HG02623 (cell line): ENCODE measurements at regions not wholly inside any gene's neighbourhood (a gene's known extent, or its start where the extent isn't known, plus 50 kb on each side); places are given as distances from the start of the nearest gene placed in this dataset.
A peak's percentile ranks its signal among the peaks of the same experiment; 100 is the strongest.

Experiments used
- ATAC-seq: cut with Tn5 transposase; IDR thresholded peaks from one replicate; pipeline ENCODE4 v1.9.1; 2021; ENCODE audit warnings: moderate library complexity; ENCODE audit not compliant: unreplicated experiment

DNA sequence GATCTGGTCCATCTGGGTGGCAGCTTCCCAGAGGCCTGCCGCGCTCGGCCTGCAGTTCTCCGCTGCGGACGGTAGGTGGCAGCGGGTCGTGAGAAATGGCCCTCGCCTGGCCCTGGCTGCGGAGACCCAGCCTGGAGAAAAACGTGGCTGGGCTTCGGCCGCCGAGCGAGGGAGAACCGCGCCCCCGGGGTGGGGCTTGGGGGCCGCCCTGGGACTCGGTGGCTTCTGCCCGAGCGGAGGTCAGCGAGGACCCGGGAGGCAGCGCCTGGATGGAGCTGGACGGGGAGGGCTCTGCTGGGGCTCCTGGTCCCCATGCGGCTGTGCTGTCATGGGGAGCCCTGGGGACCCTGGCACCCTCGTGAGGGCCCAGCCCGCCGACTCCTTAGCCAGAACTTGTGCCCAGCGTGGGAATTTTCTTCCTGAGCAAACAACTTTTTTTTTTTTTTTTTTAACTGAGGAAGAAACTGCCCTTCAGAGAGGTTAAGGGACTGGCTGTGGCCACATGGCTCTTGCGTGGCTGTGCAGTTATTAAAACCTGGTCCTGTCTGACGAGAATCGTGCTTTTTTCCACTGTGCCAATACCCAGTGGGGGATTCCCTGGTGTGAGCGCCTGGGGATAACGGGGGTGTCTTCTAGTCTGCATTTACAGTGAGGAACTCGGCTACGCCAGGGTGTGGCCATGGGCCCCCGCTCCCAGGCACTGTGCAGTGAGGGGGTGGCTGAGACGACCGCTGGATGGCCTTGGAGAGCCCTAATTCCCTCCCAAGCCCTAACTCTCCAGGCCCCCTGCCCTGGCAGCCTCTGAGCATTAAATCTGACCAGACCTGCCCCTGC, 535.6 kb downstream of the INSC start:
- peak; percentile 98 for ATAC-seq

DNA sequence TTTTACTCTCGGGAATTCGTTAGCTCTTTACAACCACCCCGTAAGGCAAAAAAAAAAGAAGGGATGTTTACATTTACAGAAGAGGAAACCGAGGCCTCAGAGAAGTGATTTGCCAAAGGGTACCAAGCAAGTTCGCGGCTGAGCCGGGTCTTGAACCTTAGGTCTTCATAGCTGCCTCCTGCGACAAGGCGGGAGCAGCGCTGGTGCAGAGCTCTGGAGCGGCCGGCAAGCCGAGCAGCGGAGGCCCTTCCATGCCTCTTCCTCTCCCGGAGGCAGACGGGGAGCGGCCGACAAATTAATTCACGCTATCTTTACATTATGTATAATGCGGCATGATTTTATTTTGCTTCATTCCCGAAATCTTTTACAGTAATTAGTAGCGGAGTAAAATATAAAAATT, 536.3 kb downstream of the INSC start:
- no peak for ATAC-seq

DNA sequence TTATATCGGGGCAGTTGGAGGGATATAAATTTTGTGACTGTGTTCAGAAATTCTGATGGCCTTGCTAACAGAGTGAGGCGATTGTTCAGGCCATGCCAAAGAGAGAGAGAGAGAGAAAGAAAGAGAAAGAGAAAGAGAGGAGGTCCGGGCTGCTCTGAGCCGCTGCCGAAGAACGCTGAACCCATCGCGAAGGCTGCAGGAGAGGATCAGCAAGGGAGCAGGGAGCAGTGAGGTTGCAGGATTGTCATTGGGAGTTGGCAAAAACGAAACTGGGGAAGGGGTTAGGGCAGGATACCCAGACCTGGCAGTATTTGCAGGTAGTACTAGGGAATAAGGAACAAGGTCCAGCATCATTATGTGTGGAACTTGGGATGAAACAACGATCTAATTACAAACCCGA, 537.1 kb downstream of the INSC start:
- no peak for ATAC-seq

DNA sequence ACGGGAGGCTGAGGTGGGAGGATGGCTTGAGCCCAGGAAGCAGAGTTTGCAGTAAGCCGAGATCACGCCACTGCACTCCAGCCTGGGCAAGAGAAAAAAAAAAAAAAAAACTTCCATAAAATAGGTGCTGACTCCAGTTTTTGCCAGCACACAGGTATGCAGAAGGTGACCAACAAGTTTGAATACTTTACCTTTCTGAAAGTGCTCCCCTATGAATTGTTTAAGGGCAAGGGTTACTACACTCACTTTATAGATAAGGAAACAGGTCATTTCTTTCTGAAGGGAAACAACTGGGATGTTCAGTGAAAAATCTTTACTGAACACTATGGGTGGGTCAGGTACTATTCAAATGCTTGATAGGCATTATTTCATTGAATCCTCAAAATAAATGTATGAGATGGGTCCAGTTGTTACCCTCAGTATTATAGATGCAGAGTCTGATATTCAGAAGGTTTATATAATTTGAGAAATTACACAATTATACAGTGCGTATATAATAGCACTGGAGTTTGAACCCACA, 538.5 kb downstream of the INSC start:
- ATAC-seq = no peak

DNA sequence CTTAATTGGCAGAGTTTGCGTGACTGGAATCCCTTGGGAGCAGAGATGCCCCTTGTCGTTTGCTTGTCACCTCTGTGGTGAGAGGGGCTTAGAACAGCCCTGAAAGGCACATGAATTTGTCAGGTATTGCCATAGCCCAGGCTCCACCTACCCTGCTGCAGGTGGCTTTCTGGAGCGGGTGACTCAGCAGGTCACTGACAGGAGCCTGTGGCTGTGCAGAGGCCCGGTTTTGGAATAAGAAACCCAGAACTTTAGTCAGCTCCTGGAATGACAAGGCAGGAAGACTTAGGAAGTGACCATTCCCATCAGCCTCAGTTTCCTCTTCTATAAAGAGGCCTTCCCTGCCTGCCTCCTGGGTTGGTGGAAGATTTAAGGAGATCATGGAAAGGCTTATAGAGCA, 539.7 kb downstream of the INSC start:
- ATAC-seq = no peak

DNA sequence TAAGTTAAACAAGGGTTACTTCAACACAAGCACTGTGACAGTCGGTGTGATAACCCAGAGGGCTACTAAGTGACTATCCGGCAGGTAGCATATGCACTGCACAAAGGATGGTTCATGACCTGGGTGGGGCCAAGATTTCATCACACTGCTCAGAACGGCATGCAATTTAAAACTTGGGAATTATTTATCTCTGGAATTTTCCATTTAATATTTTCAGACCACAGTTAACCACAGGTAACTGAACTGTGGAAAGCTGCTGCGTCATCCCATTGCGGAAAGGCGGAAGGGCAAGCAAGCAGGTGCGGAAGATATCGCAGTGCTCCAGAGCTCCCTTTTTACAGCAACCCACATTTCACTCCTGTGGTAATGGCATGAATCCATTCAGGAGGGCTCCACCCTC, 540.8 kb downstream of the INSC start:
- no peak for ATAC-seq

DNA sequence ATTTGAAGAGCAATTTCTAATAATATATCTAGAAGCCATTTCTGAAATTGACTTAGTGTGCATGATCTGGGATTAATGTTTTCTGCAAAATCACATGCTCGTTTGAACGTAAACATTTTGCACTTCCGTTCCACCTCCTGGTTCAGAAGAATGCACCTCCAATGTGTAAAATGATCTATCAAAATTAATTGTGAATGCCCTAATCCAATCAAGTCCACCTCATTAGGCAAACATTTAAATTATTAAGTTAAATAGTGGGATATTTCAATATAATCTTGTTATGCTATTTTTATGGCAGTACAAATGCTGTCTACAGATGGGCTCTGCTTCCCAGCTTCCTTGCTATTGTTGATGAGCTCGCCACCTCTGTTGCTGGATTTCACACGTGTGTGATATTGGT, 542.5 kb downstream of the INSC start:
- ATAC-seq = no peak

DNA sequence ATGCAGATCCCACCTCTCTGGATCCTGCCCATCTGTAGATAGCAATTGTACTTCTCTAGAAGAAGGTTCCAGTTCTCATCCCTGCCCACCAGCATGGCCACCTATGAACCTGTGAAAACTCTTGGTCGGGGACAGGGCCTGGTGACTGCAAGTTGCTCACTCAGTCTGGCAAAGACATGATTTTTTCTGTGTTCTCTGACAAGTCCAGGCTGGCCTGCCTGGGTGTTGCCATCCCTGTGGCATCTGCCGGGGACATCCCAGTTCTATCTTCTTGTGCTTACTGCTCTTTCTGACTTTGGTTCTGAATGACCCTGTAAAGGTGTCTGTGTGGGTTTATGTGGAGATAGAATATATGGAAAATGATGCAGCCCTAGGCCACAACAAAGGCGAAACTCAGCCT, 545.8 kb downstream of the INSC start:
- no peak for ATAC-seq

DNA sequence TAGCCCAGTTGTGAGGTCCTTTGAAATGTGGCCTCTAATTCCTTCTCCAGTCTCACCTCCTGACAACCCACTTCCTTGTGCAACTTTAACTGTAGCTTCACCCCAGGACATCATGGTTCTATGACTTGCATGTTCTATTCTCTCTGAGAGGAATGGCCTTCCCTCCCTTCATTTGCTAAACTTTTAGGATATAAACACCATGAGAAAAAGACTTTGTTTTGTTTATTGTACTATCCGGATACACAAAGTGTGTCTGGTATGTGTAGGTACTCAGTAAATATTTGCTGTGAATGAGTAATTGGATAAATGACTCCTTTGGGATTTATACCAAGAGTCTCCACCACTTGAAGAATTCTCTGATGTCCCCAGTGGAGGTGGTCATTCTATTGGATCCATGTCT, 547.6 kb downstream of the INSC start:
- ATAC-seq = no peak

DNA sequence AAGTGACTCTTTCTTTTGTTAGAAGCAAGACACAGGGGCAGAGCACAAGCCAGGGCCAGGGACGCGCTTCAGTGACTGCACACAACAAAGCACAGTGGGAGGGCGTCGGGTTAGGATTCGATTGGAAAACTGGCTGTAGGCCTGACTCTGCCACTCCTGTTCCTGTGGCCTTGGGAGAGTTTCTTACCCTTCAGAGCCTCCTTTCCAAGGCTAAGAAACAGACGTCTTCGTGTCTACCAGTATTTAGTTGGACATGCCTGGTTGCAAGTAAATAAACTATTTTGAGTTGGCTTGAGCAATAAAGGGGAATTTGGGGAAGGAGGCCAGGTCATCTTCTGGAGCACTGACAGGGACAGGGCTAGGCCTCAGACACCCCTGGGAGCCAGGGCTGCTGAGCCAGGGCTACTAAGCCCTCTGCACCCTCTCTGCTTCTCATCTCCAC, 549.1 kb downstream of the INSC start:
- ATAC-seq = no peak

DNA sequence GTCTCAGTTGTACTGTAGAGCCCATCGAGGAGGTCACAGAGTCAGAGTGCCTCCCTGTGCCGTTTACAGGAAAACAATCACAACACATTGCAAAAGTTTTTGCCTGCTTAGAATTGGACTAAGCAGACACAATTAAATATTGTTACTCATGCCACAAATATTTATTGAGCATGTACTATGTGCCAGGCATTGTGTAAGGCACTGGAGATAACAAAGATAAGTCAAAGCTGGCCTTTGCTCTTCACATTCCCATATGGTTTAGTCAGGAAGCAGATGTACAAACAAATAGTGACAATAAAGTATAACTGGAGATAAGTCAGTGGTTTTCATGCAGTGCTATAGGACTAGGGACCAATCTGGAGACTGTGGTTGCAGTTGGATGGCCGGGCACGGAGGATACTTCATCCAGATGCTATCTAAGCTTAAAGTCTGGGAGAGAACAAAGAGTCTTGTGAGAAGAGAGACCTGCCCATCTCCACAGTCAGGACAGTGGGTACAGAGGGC, 550.7 kb downstream of the INSC start:
- no peak for ATAC-seq

DNA sequence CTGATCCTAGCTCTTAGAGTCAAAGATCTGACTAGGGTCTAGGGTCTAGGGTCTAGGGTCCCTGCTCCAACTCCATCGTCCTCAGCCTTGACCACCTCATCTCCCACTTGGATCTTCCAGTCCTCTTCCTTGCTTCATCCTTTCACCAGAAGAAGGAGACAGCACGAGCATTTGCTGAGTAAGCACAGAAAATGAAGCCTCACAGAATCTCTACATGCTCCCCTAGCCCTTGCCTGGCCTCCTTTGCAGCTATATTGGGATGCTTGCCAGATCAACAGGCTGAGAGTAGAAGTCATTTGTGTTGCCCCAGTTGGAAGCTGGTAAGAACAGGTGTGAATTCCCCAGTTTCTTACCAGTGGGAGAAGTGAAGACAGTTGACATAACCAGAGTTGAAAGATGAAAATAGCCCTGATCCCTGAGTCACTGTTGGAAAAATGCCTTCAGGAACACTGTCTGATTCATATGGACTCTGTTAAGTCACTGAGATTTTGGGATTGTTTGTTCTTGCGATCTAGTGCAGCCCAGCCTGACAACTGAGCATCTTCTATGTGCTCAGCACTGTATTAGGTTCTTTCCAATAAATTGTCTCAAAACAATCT, 552.5 kb downstream of the INSC start:
- ATAC-seq = no peak

DNA sequence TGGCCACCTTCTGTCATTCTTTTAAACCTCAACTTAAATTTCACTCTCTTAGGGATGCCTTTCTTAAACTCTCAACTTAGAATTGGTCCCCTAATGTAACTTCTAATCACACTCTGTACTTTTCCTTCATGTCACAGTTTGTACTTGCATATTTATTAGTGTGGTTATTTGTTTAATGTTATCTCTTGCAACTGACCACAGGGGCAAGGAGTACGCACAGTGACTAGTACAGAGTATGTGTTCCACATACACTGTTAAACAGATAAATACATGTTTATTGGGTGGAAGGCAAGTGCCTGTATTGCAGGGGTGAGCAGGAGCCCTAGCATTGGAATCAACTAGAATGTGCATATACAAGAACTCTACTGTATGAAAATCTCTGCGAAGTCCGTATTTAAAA, 554.0 kb downstream of the INSC start:
- no peak for ATAC-seq

DNA sequence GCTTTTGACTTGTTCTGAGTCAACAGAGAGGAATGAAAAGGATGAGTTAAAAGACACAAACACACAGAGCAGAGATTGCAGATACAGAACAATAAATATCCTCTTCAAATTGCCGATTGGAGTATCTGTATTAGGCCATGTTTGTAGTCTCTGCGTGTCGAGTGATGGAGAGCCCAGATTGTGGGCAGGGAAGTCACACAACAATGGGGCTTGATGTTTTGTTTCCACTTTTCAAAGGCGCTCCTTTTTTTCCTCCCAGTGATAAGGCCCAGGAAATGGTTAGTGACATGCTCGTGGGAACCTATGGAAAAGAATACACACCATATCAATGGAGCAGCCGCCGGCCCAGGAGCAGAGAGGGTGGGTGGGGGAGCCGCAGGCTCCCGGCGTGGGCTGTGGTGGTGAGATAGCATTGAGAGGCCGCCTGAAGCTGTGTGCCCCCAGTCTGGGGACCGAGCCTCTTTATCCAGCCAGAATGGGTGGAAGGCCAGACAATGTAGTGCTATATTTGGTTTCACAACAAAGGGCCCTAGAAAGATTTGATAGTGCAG, 555.9 kb downstream of the INSC start:
- no peak for ATAC-seq

DNA sequence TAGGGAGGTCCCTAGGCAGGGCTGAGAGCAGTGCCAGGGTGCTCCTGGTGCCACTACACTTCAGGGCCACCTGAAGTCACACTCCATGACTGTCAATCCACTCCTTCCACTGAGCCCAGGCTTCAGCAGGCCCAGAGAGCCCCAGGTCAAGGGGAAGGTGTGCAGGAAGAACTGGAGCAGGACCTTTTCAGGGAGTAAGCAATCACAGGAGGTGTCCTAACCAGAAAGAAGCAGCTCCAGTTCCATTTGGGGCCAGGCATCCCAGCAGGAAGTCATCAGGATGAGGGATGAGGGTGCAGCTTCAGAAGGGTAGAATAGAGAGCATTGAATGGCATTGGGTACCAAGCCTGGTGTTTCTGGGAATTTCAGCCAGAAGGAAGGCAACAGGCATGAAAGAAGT, 556.5 kb downstream of the INSC start:
- ATAC-seq = no peak

DNA sequence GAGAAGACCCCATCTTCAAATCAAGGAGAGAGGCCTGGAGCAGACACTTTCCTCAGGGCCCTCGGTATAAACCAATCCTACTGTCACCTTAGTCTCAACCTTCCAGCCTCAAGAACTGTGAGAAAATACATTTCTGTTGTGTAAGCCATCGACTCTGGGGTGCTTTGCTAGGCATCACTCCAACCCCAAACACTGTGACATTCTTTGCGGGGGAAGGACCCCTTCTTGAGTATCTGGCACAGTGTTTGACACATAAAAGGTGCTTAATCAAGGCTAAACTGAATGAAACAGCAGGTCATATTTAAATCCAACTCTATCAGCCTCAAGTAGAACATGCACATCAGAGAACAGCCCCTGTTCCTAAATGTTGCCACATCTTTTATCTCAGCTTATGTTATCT, 558.1 kb downstream of the INSC start:
- ATAC-seq = no peak

DNA sequence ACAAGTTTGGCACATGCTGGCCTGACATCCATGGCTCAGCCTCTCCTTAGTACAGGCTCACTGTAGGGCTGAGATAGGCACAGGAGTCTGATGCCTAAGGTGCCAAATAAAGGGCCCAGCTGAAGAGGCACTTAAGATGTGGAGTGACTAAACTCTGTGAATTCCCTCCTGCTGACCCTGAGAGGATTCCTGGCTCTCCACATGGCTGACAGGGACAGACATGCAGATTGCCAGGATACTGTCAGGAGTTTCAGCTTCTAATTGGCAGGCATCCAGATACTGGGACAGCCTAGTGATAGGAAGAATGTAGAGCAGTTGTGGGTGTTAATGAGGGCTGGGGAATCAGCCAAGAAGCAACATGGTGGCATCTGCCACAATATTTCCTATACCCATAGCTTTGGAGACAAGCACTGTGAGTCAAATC, 558.7 kb downstream of the INSC start:
- no peak for ATAC-seq

DNA sequence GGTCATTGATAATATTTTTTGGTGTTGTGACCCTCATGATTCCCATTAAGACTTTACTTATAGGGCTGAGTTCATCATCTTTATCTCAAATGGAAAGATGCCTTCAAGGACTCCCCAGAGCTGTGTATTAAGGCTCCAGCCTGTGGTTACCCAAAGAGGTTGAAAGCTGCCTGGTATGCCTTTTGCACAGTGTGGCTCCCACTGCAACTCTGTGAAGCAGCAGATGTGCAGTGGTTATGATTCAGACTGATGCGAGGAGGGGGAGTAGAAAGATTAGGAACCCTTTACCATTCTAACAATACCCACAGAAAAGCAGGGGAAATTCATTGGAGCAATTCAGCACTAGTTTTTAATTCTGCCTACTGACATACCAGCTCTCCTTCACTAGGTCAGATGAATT, 560.0 kb downstream of the INSC start:
- no peak for ATAC-seq

DNA sequence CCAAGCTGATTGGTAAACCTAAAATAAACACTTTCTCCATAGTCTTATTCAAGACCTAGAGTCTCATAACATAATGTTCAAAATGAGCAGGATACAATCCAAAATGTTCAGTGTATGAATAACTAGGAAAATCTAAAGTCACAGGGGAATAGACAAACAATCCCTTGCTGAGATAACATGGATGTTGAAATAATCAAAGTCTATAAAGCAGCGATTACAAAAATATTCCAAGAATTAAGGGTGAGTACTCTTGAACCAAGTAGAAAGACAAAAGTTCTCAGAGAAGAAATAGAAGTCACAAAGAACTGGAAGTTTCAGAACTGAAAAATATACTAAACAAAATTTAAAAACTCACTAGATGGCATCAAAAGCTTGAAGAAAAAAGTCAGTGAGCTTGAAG, 561.0 kb downstream of the INSC start:
- no peak for ATAC-seq

DNA sequence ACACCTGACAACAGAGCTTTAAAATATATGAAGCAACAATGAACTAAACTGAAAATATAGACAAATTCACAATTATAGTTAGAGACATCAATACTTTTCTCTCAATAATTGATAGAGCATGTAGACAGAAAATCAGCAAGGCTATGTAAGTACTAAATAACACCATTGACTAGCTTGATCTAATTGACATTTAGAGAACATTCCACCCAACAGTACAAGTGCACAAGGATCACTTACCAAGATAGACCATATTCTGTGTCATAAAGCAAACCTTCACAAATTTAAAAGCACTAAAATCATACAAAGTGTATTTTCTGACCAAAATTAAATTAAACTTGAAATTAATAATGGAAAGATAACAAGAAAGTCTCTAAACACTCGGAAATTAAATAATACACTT, 562.5 kb downstream of the INSC start:
- no peak for ATAC-seq

DNA sequence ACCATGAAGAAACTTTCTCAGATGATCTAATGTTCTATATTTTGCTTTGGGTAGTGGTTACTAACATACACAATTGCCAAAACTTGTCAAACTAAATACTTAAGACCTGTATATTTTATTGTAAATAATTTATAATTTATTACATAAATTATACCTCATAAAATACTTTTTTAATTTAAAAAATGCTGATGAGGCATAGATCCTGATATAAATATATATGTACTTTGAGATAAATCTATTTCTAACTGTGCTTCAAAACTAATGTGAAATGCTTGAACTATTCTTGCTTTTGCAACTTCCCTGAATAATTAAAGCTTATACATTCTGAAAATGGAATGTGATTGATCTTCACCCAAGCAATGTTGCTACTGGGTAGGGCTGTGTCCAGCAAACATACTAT, 568.8 kb downstream of the INSC start:
- ATAC-seq = no peak

DNA sequence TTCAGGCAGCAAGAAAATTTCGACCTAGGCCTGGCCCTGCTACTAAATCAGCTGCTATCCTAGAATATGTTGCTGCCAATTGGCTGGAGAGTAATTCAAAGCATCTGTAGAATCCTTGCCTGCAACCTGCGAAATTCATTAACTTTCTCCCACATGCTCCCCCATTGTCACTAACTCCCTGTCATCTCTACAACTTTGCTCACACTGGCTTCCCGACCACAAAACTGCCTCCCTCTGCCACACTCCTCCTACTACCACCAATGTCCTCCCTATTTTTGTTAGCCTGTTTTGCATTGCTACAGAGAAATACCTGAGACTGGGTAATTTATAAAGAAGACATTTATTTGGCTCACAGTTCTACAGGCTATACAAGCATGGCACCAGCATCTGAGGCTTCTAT, 570.6 kb downstream of the INSC start:
- no peak for ATAC-seq
